HK-2 (cell line): ENCODE measurements at regions not wholly inside any gene's neighbourhood (a gene's known extent, or its start where the extent isn't known, plus 50 kb on each side); places are given as distances from the start of the nearest gene placed in this dataset.
"Not testable (repeated sequence)": the region's sequence is repeated elsewhere in the genome, so short reads cannot be mapped to it uniquely, and the experiment has no call there.

Source experiments
- DNase-seq: peaks from one replicate; pipeline ENCODE4 v3.0.0-alpha.2; 2018; ENCODE audit not compliant: unreplicated experiment

- DNase-seq = no peak
Measured at GRCh38 chr10:26355241-26355640, 82.9 kb upstream of the APBB1IP start.

GRCh38 chr10:26357203-26357602 is 80.9 kb upstream of the APBB1IP start:
- no peak for DNase-seq

- no peak for DNase-seq
Measured at GRCh38 chr10:26358071-26358470, 80.1 kb upstream of the APBB1IP start.

DNA sequence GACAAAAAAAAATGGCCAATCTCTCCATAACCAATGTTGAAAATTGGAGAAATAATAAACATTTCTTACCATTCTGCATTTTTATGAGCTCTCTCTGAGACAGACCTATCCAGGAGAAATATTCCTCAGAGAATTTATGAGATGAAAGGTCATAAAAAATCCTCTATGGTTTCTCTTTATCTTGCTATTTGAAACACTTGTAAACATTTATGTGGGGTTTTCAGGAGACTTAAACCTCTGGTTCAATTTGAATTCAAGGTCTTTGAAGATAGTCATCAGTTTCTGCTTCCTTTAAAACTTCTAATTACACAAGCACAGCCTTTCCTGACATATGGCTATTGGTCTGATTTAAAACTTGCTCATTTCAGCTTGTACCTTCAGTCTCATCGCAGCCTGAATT is 78.5 kb upstream of the APBB1IP start:
- DNase-seq = no peak

GRCh38 chr10:26361351-26361750 is 76.8 kb upstream of the APBB1IP start:
- no peak for DNase-seq

DNA sequence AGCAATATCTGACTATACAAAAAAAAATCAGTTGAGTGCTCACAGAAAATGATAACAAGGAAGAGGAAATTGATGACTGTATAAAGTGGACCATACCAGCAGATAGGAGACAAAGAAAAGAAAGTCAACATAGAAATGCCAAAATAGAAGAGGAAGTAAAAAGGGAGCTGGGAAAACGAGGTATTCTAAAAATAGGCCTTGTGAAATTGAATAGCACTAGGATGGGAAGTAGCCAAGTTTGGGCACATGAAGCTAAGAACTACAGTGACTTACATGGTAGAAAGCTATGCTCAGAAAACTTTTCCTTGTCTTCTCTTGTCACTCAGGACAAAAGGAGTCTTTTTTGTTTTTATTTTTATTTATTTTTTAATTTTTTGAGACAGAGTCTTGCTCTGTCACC is 76.2 kb upstream of the APBB1IP start:
- DNase-seq = no peak

DNA sequence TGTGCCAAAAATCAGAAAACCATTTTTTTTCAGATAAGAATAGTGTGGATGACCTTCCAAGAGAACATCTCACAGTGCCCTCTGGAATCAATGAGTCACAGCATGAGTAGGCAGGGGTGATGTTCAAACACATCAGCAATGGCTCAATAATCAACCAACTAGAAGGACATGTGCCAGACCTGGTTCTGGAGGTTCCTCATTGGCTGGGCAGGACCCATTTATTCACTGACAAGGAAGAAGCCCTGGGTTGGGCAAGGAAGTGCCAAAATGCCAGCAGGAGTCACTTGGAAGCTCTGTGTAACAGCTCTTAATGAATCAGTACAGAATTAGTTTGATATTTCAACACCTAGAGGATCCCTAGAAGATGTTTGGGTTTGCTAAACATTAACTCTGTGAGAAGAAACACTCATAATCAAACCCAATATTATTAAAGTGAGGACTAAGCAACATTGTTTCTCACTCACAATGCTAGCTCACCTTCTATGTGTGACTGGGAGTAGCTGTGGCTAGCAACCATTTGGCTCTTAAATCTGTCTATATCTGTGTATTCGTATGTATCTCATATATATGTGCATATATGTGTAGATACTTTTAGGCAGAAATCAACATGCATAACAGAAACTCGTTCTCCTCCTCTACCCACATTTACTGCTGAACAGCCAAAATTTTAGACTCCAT is 72.3 kb upstream of the APBB1IP start:
- DNase-seq = peak; percentile 52

DNA sequence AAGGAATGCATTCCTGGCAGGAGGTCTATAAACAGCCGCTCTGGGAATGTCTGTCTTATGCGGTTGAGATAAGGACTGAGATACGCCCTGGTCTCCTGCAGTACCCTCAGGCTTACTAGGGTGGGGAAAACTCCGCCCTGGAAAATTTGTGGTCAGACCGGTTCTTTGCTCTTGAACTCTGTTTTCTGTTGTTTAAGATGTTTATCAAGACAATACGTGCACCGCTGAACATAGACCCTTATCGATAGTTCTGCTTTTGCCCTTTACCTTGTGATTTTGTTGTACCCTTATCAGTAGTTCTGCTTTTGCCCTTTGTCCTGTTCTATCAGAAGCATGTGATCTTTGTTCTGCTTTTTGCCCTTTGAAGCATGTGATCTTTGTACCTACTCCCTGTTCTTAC is 71.1 kb upstream of the APBB1IP start:
- DNase-seq = not testable (repeated sequence)

DNA sequence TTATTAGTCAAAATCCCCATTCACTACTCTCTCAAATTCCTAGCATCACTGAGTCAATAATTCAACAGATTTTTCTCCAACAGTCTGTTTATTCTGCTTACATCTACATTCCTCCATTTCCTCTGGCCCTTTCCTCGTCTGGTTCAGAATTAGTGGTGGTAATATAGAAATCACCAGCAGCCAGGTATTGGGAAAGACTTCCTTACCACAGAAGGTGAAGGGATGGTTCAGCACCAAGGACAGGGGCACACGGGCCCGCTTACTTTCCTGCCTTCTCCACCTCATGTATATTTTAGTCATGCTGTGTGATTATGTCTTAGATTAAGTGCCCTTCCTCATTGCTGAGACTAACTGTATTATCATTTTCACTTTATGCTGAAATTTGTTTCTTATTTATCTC is 70.4 kb upstream of the APBB1IP start:
- DNase-seq = peak; percentile 61

DNA sequence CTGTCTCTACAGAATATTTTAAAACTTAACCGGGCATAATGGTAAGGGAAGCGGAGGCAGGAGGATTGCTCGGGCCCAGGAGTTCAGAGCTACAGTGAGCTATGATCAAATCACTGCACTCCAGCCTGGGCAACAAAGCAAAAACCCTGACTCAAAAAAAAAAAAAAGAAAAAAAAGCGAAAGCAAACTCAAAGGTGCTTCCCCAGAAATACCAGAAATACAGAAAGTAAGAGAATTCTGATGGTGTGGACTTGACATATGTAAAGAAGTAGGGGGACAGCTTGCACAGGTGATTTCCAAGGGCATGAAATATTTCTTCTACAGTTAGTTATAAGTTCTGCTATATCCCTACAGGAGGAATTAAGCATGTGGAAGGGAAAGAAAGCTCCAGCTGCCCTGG is 69.7 kb upstream of the APBB1IP start:
- no peak for DNase-seq

DNA sequence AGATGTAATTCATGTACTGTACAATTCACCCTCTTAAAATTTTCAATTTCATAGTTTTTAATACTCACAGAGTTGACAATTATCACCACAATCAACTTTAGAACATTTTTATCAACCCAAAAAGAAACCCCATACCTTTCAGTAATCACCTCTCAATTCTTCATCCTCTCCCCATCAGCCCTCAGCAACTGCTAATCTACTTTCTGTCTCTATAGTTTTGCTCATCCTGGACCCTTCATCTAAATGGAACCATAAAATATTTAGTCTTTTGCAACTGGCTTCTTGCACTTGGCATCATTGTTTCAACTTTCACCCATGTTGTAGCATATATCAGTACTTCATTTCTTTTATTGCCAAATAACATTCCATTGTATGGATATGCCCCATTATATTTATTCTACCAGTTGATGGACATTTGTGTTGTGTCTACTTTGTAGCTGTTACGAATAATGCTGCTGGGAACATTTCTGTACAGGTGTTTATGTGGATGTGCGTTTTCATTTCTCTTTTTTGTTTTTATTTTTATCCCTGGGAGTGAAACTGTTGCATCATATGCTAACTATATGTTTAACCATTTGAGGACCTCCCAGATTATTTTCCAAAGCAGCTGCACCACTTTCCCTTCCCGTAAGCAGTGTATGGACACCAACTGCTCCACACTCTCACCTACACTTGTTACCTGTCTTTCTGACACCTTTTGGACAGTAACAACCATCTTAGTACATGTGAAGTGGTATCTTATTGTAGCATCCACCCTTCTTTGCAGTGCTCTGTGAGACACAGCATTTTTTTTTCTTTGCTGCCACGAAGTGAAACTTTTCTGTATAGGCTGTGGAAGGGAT is 65.4 kb upstream of the APBB1IP start:
- no peak for DNase-seq

DNA sequence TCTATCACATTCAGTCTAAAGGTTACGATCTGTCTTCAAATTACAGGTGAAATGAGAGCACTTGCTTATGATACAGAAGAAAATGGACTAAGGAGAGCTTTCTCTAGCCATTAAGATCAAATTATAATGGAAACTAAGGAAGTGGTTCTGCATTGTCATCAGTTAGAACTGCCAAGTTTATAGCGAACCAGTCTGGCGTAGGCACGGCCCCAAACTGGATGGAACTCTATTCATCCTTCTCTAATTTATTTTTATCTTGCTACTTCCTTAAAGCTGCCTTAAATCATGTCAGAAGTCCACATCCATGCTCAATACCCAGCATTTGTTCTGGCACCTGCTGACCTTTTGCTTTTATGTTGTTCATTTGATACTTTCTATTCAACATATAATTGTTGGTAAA is 63.7 kb upstream of the APBB1IP start:
- no peak for DNase-seq

DNA sequence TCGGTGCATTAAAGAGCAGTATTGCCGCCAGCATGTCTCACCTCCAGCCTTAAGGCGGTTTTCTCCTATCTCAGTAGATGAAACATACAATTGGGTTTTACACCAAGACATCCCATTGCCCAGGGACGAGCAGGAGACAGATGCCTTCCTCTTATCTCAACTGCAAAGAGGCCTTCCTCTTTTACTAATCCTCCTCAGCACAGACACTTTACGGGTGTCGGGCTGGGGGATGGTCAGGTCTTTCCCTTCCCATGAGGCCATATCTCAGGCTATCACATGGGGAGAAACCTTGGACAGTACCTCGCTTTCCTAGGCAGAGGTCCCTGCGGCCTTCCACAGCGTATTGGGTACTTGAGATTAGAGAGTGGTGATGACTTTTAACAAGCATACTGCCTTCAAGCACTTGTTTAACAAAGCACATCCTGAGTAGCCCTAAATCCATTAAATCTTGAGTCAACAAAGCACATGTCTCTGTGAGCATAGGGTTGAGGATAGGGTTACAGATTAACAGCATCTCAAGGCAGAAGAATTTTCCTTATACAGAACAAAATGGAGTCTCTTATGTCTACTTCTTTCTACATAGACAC is 60.8 kb upstream of the APBB1IP start:
- DNase-seq = not testable (repeated sequence)

GRCh38 chr10:26378861-26379294 is 59.3 kb upstream of the APBB1IP start:
- DNase-seq = no peak

DNA sequence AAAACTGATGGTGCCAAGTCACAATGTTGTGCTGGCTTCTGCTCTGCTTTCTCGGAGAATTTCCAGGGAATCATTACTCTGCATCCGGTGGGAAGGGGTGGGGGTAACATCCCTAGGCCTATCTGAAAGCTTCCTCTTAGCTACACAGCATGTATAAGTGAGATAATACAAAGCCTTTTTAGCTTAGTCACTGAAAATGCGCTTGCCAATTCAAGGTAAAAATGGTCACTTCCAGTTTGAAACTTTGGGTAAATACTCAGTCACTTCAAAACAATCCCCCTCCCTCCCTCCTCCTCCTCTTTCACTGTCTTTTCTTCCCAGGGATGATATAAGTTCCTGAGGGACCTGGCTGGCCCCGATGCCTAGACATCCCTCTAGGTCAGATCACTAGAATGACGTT is 57.3 kb upstream of the APBB1IP start:
- DNase-seq = no peak

DNA sequence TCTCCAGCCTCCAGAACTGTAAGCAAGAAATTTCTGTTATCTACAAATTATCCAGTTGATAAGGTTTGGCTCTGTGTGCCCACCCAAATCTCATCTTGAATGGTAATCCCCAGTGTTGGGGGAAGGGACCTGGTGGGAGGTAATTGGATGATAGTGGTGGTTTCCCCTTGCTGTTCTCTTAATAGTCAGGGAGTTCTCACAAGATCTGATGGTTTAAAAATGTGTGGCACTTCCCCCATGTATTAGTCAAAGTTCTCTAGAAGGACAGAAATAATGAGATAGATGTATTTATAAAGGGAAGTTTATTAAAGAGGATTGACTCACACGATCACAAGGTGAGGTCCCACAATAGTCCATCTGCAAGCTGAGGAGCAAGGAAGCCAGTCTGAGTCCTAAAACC is 56.2 kb upstream of the APBB1IP start:
- DNase-seq = no peak

GRCh38 chr10:26384600-26384999 is 53.5 kb upstream of the APBB1IP start:
- no peak for DNase-seq

GRCh38 chr10:26385443-26385842 is 52.7 kb upstream of the APBB1IP start:
- no peak for DNase-seq

- DNase-seq = no peak
Measured at GRCh38 chr10:26386781-26387180, 51.4 kb upstream of the APBB1IP start.
